H1 (cell line): ENCODE measurements at regions not wholly inside any gene's neighbourhood (a gene's known extent, or its start where the extent isn't known, plus 50 kb on each side); places are given as distances from the start of the nearest gene placed in this dataset.
A peak's percentile ranks its signal among the peaks of the same experiment; 100 is the strongest.

Source experiments
- CTCF ChIA-PET: fragments of 300-600 bp; sonication (Branson Sonifier 250); formaldehyde crosslinking; loops from one replicate; lab custom pipeline; 2021; ENCODE audit not compliant: partially characterized antibody; lab: Charles Lee
- POLR2A ChIA-PET: fragments of 300-600 bp; sonication (Branson Sonifier 250); formaldehyde crosslinking; loops from one replicate; lab custom pipeline; 2021; ENCODE audit warnings: inconsistent platforms; ENCODE audit not compliant: partially characterized antibody; lab: Charles Lee
- DNase-seq, 2 experiments: peaks; one replicate each; pipeline versions ENCODE4 v3.0.0 to v3.0.0-alpha.2; 2010 to 2022; ENCODE audit warnings: low spot score in 2 of 2, low read depth in 1 of 2, mixed read lengths in 1 of 2
- FAIRE-seq: peaks from 2 replicates; lab custom pipeline; 2011; peaks lifted over from hg19 to GRCh38; lab: Jason Lieb, UNC
- H2AFZ ChIP-seq: 2 replicates; pipeline ENCODE4 v1.8.1; 2012; ENCODE audit warnings: low read length, inconsistent platforms
- H2AK5ac ChIP-seq: 2 replicates; pipeline ENCODE4 v1.6.1; 2013; ENCODE audit warnings: low read depth, low read length
- H2BK120ac ChIP-seq: replicated peaks from 2 replicates; pipeline ENCODE3; 2013; ENCODE audit warnings: low read depth, low read length, inconsistent platforms
- H2BK12ac ChIP-seq: 2 replicates; pipeline ENCODE4 v1.6.1; 2013; ENCODE audit warnings: low read depth, low read length
- H2BK15ac ChIP-seq: 2 replicates; pipeline ENCODE4 v1.6.1; 2013; ENCODE audit warnings: low read length
- H2BK20ac ChIP-seq: 2 replicates; pipeline ENCODE4 v1.6.1; 2013; ENCODE audit warnings: low read length
- H2BK5ac ChIP-seq: 2 replicates; pipeline ENCODE4 v1.6.1; 2013; ENCODE audit warnings: low read depth, low read length
- H3K14ac ChIP-seq: 2 replicates; pipeline ENCODE4 v1.6.1; 2013; ENCODE audit warnings: inconsistent platforms; ENCODE audit not compliant: insufficient read length
- H3K18ac ChIP-seq: 2 replicates; pipeline ENCODE4 v1.6.1; 2013; ENCODE audit warnings: low read length; ENCODE audit errors: extremely low read depth
- H3K23ac ChIP-seq: 2 replicates; pipeline ENCODE4 v1.6.1; 2013; ENCODE audit warnings: inconsistent platforms; ENCODE audit not compliant: insufficient read length
- H3K23me2 ChIP-seq: 2 replicates; pipeline ENCODE4 v1.6.1; 2013; ENCODE audit warnings: low read depth, low read length
- H3K27ac ChIP-seq: 2 replicates; pipeline ENCODE4 v1.6.1; 2011; ENCODE audit warnings: low read depth, low read length, inconsistent platforms
- H3K27me3 ChIP-seq, 4 experiments: replicated peaks in 1 of 4; 1 replicate in 1 of 4; 2 replicates in 3 of 4; pipeline versions ENCODE4 v1.6.1 to v1.8.1; 2011 to 2013; ENCODE audit warnings: low read length in 3 of 4, mild to moderate bottlenecking in 3 of 4, inconsistent platforms in 2 of 4, mixed read lengths in 2 of 4, moderate library complexity in 1 of 4; ENCODE audit not compliant: control insufficient read depth in 3 of 4, insufficient read depth in 3 of 4; ENCODE audit errors: extremely low read depth in 1 of 4
- H3K36me3 ChIP-seq, 4 experiments: 2 replicates each; pipeline versions ENCODE4 v1.6.1 to v1.8.1; 2011 to 2013; ENCODE audit warnings: mild to moderate bottlenecking in 4 of 4, low read length in 3 of 4, moderate library complexity in 2 of 4, control low read depth in 1 of 4, inconsistent platforms in 1 of 4; ENCODE audit not compliant: insufficient read depth in 4 of 4, control insufficient read depth in 2 of 4
- H3K4ac ChIP-seq: replicated peaks from 2 replicates; pipeline ENCODE3; 2013; ENCODE audit warnings: low read length, low read depth, mixed read lengths, inconsistent platforms; ENCODE audit not compliant: insufficient read length
- H3K4me1 ChIP-seq, 4 experiments: replicated peaks in 1 of 4; 1 replicate in 1 of 4; 2 replicates in 3 of 4; pipeline versions ENCODE4 v1.6.1 to v1.8.1; 2011 to 2013; ENCODE audit warnings: low read length in 3 of 4, inconsistent platforms in 2 of 4, mixed read lengths in 1 of 4; ENCODE audit not compliant: insufficient read depth in 4 of 4, control insufficient read depth in 3 of 4
- H3K4me2 ChIP-seq, 2 experiments: 2 replicates each; pipeline versions ENCODE4 v1.6.1 to v1.8.1; 2011 to 2013; ENCODE audit warnings: low read depth in 2 of 2, low read length in 2 of 2, control low read depth in 1 of 2, inconsistent platforms in 1 of 2, mild to moderate bottlenecking in 1 of 2; ENCODE audit not compliant: insufficient read depth in 1 of 2
- H3K4me3 ChIP-seq, 4 experiments: fragments of 200-600, 300-600 bp in 1 of 4; sonication (generic), shearing (Covaris generic), sonication (Bioruptor Twin) in 1 of 4; 2 replicates each; pipeline versions ENCODE4 v1.5.1 to v1.8.1; 2011 to 2016; ENCODE audit warnings: low read length in 4 of 4, low read depth in 3 of 4, control low read depth in 2 of 4, inconsistent platforms in 2 of 4, mild to moderate bottlenecking in 2 of 4, mixed read lengths in 1 of 4, moderate library complexity in 1 of 4; ENCODE audit not compliant: insufficient read depth in 2 of 4; ENCODE audit errors: extremely low read depth in 1 of 4
- H3K56ac ChIP-seq: replicated peaks from 2 replicates; pipeline ENCODE3; 2013; ENCODE audit warnings: low read depth, mild to moderate bottlenecking, mixed read lengths, low read length, inconsistent platforms; ENCODE audit not compliant: insufficient read length
- H3K79me1 ChIP-seq: 2 replicates; pipeline ENCODE4 v1.6.1; 2013; ENCODE audit warnings: low read depth, low read length, control low read depth
- H3K79me2 ChIP-seq, 2 experiments: 2 replicates each; pipeline versions ENCODE4 v1.6.1 to v1.8.1; 2012 to 2013; ENCODE audit warnings: low read length in 2 of 2, mild to moderate bottlenecking in 2 of 2, inconsistent platforms in 1 of 2; ENCODE audit not compliant: insufficient read depth in 2 of 2, control insufficient read depth in 1 of 2
- H3K9ac ChIP-seq, 4 experiments: replicated peaks in 1 of 4; 1 replicate in 1 of 4; 2 replicates in 3 of 4; pipeline versions ENCODE4 v1.6.1 to v1.8.1; 2011 to 2013; ENCODE audit warnings: low read depth in 3 of 4, low read length in 3 of 4, control low read depth in 2 of 4, mild to moderate bottlenecking in 2 of 4, moderate library complexity in 2 of 4, inconsistent platforms in 1 of 4; ENCODE audit errors: extremely low read depth in 1 of 4
- H3K9me3 ChIP-seq, 2 experiments: 2 replicates each; pipeline versions ENCODE4 v1.6.1 to v1.8.1; 2012 to 2013; ENCODE audit warnings: mild to moderate bottlenecking in 2 of 2, moderate library complexity in 2 of 2, control low read depth in 1 of 2, inconsistent platforms in 1 of 2, low read depth in 1 of 2, low read length in 1 of 2, mixed read lengths in 1 of 2; ENCODE audit not compliant: insufficient read depth in 2 of 2
- H4K20me1 ChIP-seq, 2 experiments: replicated peaks in 1 of 2; 2 replicates each; pipeline versions ENCODE3 to v1.8.1; 2011 to 2013; ENCODE audit warnings: inconsistent platforms in 2 of 2, low read length in 2 of 2, mild to moderate bottlenecking in 1 of 2; ENCODE audit not compliant: insufficient read depth in 2 of 2, control insufficient read depth in 1 of 2
- H4K5ac ChIP-seq: 2 replicates; pipeline ENCODE4 v1.6.1; 2013; ENCODE audit warnings: low read length, low read depth, mixed read lengths, inconsistent platforms; ENCODE audit not compliant: insufficient read length
- H4K8ac ChIP-seq: 2 replicates; pipeline ENCODE4 v1.8.0; 2013; ENCODE audit warnings: mild to moderate bottlenecking, moderate library complexity, low read length, inconsistent platforms; ENCODE audit not compliant: insufficient read depth; ENCODE audit errors: extremely low read depth
- H4K91ac ChIP-seq: replicated peaks from 2 replicates; pipeline ENCODE3; 2013; ENCODE audit warnings: low read length, mixed read lengths, inconsistent platforms; ENCODE audit not compliant: insufficient read length
- CREB1 ChIP-seq: IDR thresholded peaks from 2 replicates; pipeline ENCODE4 v1.6.1; 2012; ENCODE audit warnings: inconsistent platforms
- JUN ChIP-seq: IDR thresholded peaks from 2 replicates; pipeline ENCODE4 v1.6.1; 2011; ENCODE audit warnings: low read depth, mild to moderate bottlenecking, improper control_type of control experiment, low read length
- PHF8 ChIP-seq: fragments of 200-600 bp; sonication (generic); conservative IDR thresholded peaks from 2 replicates; pipeline ENCODE4 v1.7.1; 2012; ENCODE audit warnings: low read depth, mild to moderate bottlenecking, inconsistent platforms, low read length, moderate library complexity
- RBBP5 ChIP-seq: IDR thresholded peaks from 2 replicates; pipeline ENCODE4 v1.7.1; 2012; ENCODE audit warnings: low read depth, mild to moderate bottlenecking, inconsistent platforms, low read length, moderate library complexity, borderline replicate concordance
- RFX5 ChIP-seq: IDR thresholded peaks from 2 replicates; pipeline ENCODE4 v1.6.1; 2011; ENCODE audit warnings: low read depth, low read length, improper control_type of control experiment, borderline replicate concordance
- WGBS, 2 experiments: shearing (Covaris generic) in 1 of 2; methylation state at CpG; one replicate each; pipeline versions ENCODE4 v1.1.6 to v1.1.7; 2013 to 2015; ENCODE audit warnings: low lambda C conversion rate in 2 of 2, mixed read lengths in 2 of 2, inconsistent platforms in 1 of 2, low coverage in 1 of 2, missing lambda C conversion rate in 1 of 2; ENCODE audit not compliant: insufficient replicate concordance in 2 of 2, insufficient coverage in 1 of 2, insufficient read length in 1 of 2; ENCODE audit errors: extremely low coverage in 1 of 2, missing lambda C conversion rate in 1 of 2; 5-methylcytosine and 5-hydroxymethylcytosine counted together

DNA sequence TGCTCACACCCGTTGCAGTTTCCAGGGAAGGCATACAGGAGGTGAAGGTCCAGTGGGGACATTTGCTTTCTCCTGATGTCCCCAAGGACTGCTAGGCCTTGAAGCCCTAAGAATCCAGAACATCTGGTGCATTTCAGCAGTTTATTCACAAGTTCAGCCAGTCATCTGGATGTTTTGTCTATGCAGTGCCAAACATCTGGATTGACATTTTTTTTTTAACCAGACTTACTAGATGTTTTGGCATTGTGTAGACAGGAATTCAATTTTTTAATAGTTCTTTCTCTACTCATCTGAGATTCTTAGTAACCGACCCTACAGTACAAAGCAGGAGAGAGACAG, 256.2 kb downstream of the CLIC5 start:
- ChIA-PET CTCF (no interaction called here), POLR2A (no interaction called here)
- no peak overlapping the region for H2BK20ac ChIP-seq
- no peak for TF ChIP-seq RBBP5
- TF ChIP-seq PHF8 = no peak
- TF ChIP-seq JUN = no peak
- no peak for TF ChIP-seq RFX5
- TF ChIP-seq CREB1 = no peak

More for the DNA sequence above, 256.2 kb downstream of the CLIC5 start:
- Histone ChIP-seq H3K4me1 (no peaks in the 10 kb centered on the region), H3K4me2 (no peak overlapping the region), H3K18ac (no peak overlapping the region), H3K14ac (no peak overlapping the region), H2BK120ac (no peak overlapping the region), H2BK12ac (no peak overlapping the region), H2AK5ac (no peak overlapping the region), H3K4me3 (no peak overlapping the region), H3K56ac (no peak overlapping the region), H3K23me2 (no peaks in the 10 kb centered on the region), H3K79me1 (no peaks in the 10 kb centered on the region), H3K4ac (no peak overlapping the region), H4K5ac (no peak overlapping the region), H4K91ac (peak overlapping the region; percentile 13), H2BK15ac (no peak overlapping the region), H3K23ac (no peak overlapping the region), H2AFZ (no peak overlapping the region), H3K9ac (no peak overlapping the region), H3K27me3 (no peaks in the 10 kb centered on the region), H3K27ac (no peak overlapping the region), H4K8ac (no peak overlapping the region), H3K9me3 (no peaks in the 10 kb centered on the region), H2BK5ac (no peak overlapping the region), H4K20me1 (no peaks in the 10 kb centered on the region), H3K79me2 (no peaks in the 10 kb centered on the region), H3K36me3 (no peaks in the 10 kb centered on the region)
- WGBS, 2 experiments = 90% methylated on average over 2 of the region's 2 CpGs; no CpG with 5 or more reads in 1 of the 2 experiments
- FAIRE-seq (no peak), DNase-seq (no peak)
